Tibial nerve (tissue), 3 donors: ENCODE measurements at regions not wholly inside any gene's neighbourhood (a gene's known extent, or its start where the extent isn't known, plus 50 kb on each side); places are given as distances from the start of the nearest gene placed in this dataset.

Source experiments
- CTCF ChIP-seq, 5 experiments: fragments of 200-600 bp in 3 of 5; fragments of 450-650 bp in 2 of 5; sonication (generic) in 3 of 5; IDR thresholded peaks; one replicate each; pipeline ENCODE4 v1.5.1; 2016 to 2019; ENCODE audit warnings: antibody characterized with exemption in 5 of 5, mild to moderate bottlenecking in 3 of 5, moderate library complexity in 2 of 5
- POLR2A ChIP-seq, 2 donors: fragments of 450-650 bp; IDR thresholded peaks; one replicate each; pipeline ENCODE4 v1.6.1; 2017; ENCODE audit warnings: antibody characterized with exemption in 2 of 2, mild to moderate bottlenecking in 2 of 2, moderate library complexity in 2 of 2

GRCh38 chr2:224121406-224122067, 82.5 kb upstream of the SERPINE2 start:
- TF ChIP-seq CTCF (IDR thresholded peaks at IDR 0.05) (no peak), POLR2A (IDR thresholded peaks at IDR 0.05) (no peak)
